ENCODE measurements at regions not wholly inside any gene's neighbourhood (a gene's known extent, or its start where the extent isn't known, plus 50 kb on each side); places are given as distances from the start of the nearest gene placed in this dataset.

DNA sequence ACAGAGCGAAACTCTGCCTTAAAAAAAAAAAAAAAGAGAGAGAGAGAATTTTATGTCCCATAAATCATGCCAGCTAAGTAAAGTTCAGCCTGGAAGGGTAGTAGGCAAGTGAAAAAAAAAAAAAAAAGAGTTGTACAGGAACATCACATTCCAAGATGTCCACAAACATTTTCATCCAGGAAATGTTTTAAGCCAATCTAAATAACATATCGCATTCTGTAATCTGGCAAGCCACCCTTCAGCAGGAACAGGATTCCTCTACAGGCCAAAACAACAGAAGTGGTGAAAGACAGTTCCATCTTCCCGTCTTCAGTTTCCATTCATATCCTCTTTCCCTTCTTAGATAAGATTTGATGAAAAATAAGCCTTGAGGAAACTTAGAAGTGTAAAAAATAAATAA, 1108.1 kb upstream of the DDX18 start:
- Histone ChIP-seq H3K27me3 (replicated peaks in 1 of 4; ENCODE audit: control insufficient read depth in 3 of 4, extremely low read depth in 1 of 4, insufficient read depth in 3 of 4, low read length in 3 of 4) (no peaks in the 10 kb centered on the region), H3K9me3 (ENCODE audit: insufficient read depth in 2 of 2, low read depth in 1 of 2, low read length in 1 of 2) (no peaks in the 10 kb centered on the region), H3K27ac (ENCODE audit: low read depth, low read length) (no peak overlapping the region), H3K14ac (ENCODE audit: insufficient read length) (no peak overlapping the region), H2AFZ (ENCODE audit: low read length) (no peak overlapping the region), H2BK12ac (ENCODE audit: low read depth, low read length) (no peak overlapping the region), H3K4me2 (ENCODE audit: insufficient read depth in 1 of 2, low read depth in 2 of 2, low read length in 2 of 2) (no peak overlapping the region), H2BK15ac (ENCODE audit: low read length) (no peak overlapping the region), H3K79me1 (ENCODE audit: low read depth, low read length) (no peaks in the 10 kb centered on the region), H4K91ac (replicated peaks; ENCODE audit: insufficient read length, low read length) (no peak overlapping the region), H3K4me3 (ENCODE audit: extremely low read depth in 1 of 4, insufficient read depth in 2 of 4, low read depth in 3 of 4, low read length in 4 of 4) (no peak overlapping the region), H3K9ac (replicated peaks in 1 of 4; ENCODE audit: extremely low read depth in 1 of 4, low read depth in 3 of 4, low read length in 3 of 4) (no peak overlapping the region), H4K5ac (ENCODE audit: insufficient read length, low read depth, low read length) (no peak overlapping the region), H4K8ac (ENCODE audit: extremely low read depth, insufficient read depth, low read length) (no peak overlapping the region), H3K79me2 (ENCODE audit: control insufficient read depth in 1 of 2, insufficient read depth in 2 of 2, low read length in 2 of 2) (no peaks in the 10 kb centered on the region), H2BK5ac (ENCODE audit: low read depth, low read length) (no peak overlapping the region), H4K20me1 (replicated peaks in 1 of 2; ENCODE audit: control insufficient read depth in 1 of 2, insufficient read depth in 2 of 2, low read length in 2 of 2) (no peaks in the 10 kb centered on the region), H3K23ac (ENCODE audit: insufficient read length) (no peak overlapping the region), H3K4ac (replicated peaks; ENCODE audit: insufficient read length, low read depth, low read length) (no peak overlapping the region), H3K23me2 (ENCODE audit: low read depth, low read length) (no peaks in the 10 kb centered on the region), H2BK20ac (ENCODE audit: low read length) (no peak overlapping the region), H2AK5ac (ENCODE audit: low read depth, low read length) (no peak overlapping the region), H3K56ac (replicated peaks; ENCODE audit: insufficient read length, low read depth, low read length) (no peak overlapping the region), H2BK120ac (replicated peaks; ENCODE audit: low read depth, low read length) (no peak overlapping the region), H3K18ac (ENCODE audit: extremely low read depth, low read length) (no peak overlapping the region), H3K36me3 (ENCODE audit: control insufficient read depth in 2 of 4, insufficient read depth in 4 of 4, low read length in 3 of 4) (no peaks in the 10 kb centered on the region), H3K4me1 (replicated peaks in 1 of 4; ENCODE audit: control insufficient read depth in 3 of 4, insufficient read depth in 4 of 4, low read length in 3 of 4) (no peaks in the 10 kb centered on the region)
- TF ChIP-seq JUN (IDR thresholded peaks at IDR 0.05; ENCODE audit: low read depth, low read length) (no peak), CBX5 (IDR thresholded peaks at IDR 0.05; ENCODE audit: low read depth, low read length) (no peak), SP4 (IDR thresholded peaks at IDR 0.05; ENCODE audit: low read length) (no peak), ASH2L (IDR thresholded peaks at IDR 0.05; ENCODE audit: low read length) (no peak), CBX8 (IDR thresholded peaks at IDR 0.05; ENCODE audit: borderline replicate concordance, low read depth, low read length) (no peak), HDAC2 (IDR thresholded peaks at IDR 0.05; ENCODE audit: borderline replicate concordance in 1 of 2, low read depth in 2 of 2, low read length in 2 of 2) (no peak), SP2 (IDR thresholded peaks at IDR 0.05; ENCODE audit: low read length) (no peak), TAF7 (optimal IDR thresholded peaks at IDR 0.05; ENCODE audit: borderline replicate concordance, low read depth, low read length) (no peak), HDAC6 (IDR thresholded peaks at IDR 0.05; ENCODE audit: low read depth, low read length) (no peak), ATF3 (IDR thresholded peaks at IDR 0.05; ENCODE audit: insufficient read depth, low read depth, low read length) (no peak), CTBP2 (IDR thresholded peaks at IDR 0.05; ENCODE audit: borderline replicate concordance, insufficient read depth, insufficient read length, low read length) (no peak), RBBP5 (IDR thresholded peaks at IDR 0.05; ENCODE audit: borderline replicate concordance, low read depth, low read length) (no peak)
- no peak for DNase-seq (ENCODE audit: low read depth in 1 of 2, low spot score in 2 of 2)
- no peak for FAIRE-seq
- POLR2A ChIA-PET (ENCODE audit: partially characterized antibody): no interaction called here
- 97% methylated on average over 2 of the region's 3 CpGs; no CpG with 5 or more reads in 1 of the 2 experiments for WGBS, 2 experiments (ENCODE audit: extremely low coverage in 1 of 2, insufficient coverage in 1 of 2, insufficient read length in 1 of 2, insufficient replicate concordance in 2 of 2, low coverage in 1 of 2, low lambda C conversion rate in 2 of 2, missing lambda C conversion rate in 1 of 2)
- CTCF ChIA-PET (ENCODE audit: partially characterized antibody): no interaction called here
